ENCODE measurements at regions not wholly inside any gene's neighbourhood (a gene's known extent, or its start where the extent isn't known, plus 50 kb on each side); places are given as distances from the start of the nearest gene placed in this dataset.

DNA sequence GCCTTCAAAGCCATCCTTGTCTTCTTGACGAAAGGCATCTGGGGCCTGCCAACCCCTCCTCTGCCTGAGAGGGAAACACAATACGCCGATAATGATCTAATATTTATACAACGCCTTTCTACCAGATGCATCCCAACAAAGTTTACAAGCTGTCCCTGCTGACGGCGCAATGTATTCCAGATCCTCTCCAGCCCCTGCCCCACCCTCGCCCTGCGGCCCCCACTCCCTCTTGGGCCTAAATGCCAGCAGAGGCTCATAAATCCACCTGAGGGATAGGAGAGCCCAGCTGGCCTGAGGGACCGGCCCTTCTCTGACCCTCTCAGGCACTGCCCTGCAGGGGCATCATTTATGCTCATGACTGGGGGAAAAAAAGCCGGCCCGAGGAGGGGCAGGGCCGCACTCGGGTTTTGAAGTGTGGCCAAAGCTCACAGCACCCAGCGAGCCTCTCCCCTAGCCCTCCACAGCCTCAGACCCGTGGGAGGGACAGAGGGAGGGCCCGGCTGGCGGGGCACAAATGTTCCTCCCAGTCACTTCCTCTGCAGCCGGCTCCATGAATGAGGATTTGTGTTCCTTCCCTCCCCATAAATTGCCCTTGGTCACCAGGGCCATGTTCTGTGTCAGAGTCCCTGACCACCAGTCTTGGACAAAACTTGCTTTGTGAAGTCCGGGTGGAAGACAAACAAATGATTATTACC lies 140.3 kb downstream of the FOXD2 start:
- Mint-ChIP-seq H3K36me3 (no peaks in the 10 kb centered on the region), H3K27ac (peak overlapping the region; percentile 20), H3K27me3 (ENCODE audit: low read depth) (peaks cover 32% of the 10 kb centered on the region), H3K4me3 (no peak overlapping the region), H3K4me1 (peaks cover 40% of the 10 kb centered on the region), H3K9me3 (no peaks in the 10 kb centered on the region)
- DNase-seq (ENCODE audit: low spot score in 2 of 2, unreplicated experiment in 2 of 2): no peak
- no peak for TF ChIP-seq CTCF (IDR thresholded peaks at IDR 0.05; ENCODE audit: unreplicated experiment)

- Mint-ChIP-seq H3K27ac (peak overlapping the region; percentile 20), H3K36me3 (no peaks in the 10 kb centered on the region), H3K4me1 (peaks cover 34% of the 10 kb centered on the region), H3K9me3 (no peaks in the 10 kb centered on the region), H3K4me3 (no peak overlapping the region), H3K27me3 (ENCODE audit: low read depth) (peaks cover 37% of the 10 kb centered on the region)
- no peak for TF ChIP-seq CTCF (IDR thresholded peaks at IDR 0.05; ENCODE audit: unreplicated experiment)
- no peak for DNase-seq (ENCODE audit: low spot score in 2 of 2, unreplicated experiment in 2 of 2)
Measured at GRCh38 chr1:47578721-47579419, 141.0 kb downstream of the FOXD2 start.

DNA sequence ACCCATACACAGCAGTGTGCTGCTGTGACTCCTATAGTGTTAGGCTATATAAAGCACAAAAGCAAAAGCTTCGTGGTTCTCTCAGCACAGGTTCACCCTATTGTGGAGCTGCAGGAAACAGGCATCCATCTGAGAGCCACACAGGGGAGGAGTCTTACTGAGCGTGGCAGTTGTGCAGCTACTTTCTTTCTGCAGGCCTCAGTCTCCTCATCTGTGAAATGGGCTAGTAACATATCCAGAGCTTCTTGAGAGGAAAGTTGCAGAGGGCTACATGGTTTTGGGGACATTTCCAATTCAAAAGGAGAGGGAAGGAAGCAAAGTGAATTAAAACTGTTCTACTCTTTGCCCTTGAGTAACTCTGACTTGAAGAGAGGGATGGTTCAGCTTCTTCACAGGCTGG lies 142.0 kb downstream of the FOXD2 start:
- TF ChIP-seq CTCF (IDR thresholded peaks at IDR 0.05; ENCODE audit: unreplicated experiment): no peak
- Mint-ChIP-seq H3K27me3 (ENCODE audit: low read depth) (peaks cover 45% of the 10 kb centered on the region), H3K27ac (no peak overlapping the region), H3K36me3 (no peaks in the 10 kb centered on the region), H3K4me1 (peaks cover 34% of the 10 kb centered on the region), H3K9me3 (no peaks in the 10 kb centered on the region), H3K4me3 (no peak overlapping the region)
- no peak for DNase-seq (ENCODE audit: low spot score in 2 of 2, unreplicated experiment in 2 of 2)

DNA sequence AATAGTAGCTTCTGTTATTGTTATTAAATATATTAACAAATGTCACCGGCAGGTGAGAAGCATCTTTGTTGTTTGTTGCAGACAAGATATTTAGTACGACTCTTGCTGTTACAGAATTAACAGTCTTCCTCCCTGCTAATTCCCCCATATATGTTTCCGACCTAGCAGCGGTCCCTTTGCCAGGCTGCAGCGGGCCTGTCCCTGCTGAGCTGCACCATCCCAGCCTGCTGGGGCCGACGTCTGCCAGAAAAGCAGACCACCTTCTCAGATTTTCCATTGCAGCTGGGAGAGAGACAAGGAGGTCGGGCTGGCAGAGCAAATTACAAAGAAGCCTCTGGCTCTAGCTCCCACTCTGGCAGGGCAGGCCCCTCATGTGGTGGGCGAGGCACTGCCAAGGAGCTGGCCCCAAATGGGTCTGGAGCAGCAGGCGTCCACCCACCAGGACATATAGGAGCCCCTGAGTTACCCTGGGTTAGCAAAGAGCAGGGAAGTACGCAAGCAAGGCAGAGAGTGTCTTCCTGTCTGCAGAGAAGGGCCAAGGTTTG lies 142.7 kb downstream of the FOXD2 start:
- TF ChIP-seq CTCF (IDR thresholded peaks at IDR 0.05; ENCODE audit: unreplicated experiment): no peak
- Mint-ChIP-seq H3K36me3 (no peaks in the 10 kb centered on the region), H3K4me3 (no peak overlapping the region), H3K4me1 (peaks cover 34% of the 10 kb centered on the region), H3K9me3 (no peaks in the 10 kb centered on the region), H3K27me3 (ENCODE audit: low read depth) (peaks cover 50% of the 10 kb centered on the region), H3K27ac (no peak overlapping the region)
- DNase-seq (ENCODE audit: low spot score in 2 of 2, unreplicated experiment in 2 of 2): peak in 1 of 2 experiments; percentile 29

GRCh38 chr1:47582891-47583608 lies 145.2 kb downstream of the FOXD2 start:
- Mint-ChIP-seq H3K4me3 (no peak overlapping the region), H3K27ac (no peak overlapping the region), H3K27me3 (ENCODE audit: low read depth) (peaks cover 52% of the 10 kb centered on the region), H3K36me3 (no peaks in the 10 kb centered on the region), H3K9me3 (no peaks in the 10 kb centered on the region), H3K4me1 (peaks cover 15% of the 10 kb centered on the region)
- no peak for TF ChIP-seq CTCF (IDR thresholded peaks at IDR 0.05; ENCODE audit: unreplicated experiment)
- peak in 1 of 2 experiments; percentile 21 for DNase-seq (ENCODE audit: low spot score in 2 of 2, unreplicated experiment in 2 of 2)

Data from mesothelial cell of epicardium (in vitro differentiated cells).